PC-9 (cell line): ENCODE measurements at regions not wholly inside any gene's neighbourhood (a gene's known extent, or its start where the extent isn't known, plus 50 kb on each side); places are given as distances from the start of the nearest gene placed in this dataset.

Experiments used
- CTCF ChIP-seq: fragments of 200-600 bp; sonication (generic); conservative IDR thresholded peaks from 2 replicates; pipeline ENCODE4 v1.6.1; 2017; ENCODE audit warnings: mixed run types, antibody characterized with exemption, mild to moderate bottlenecking, moderate library complexity
- EZH2 ChIP-seq: fragments of 200-600 bp; sonication (generic); IDR thresholded peaks from 2 replicates; pipeline ENCODE4 v1.8.0; 2017; ENCODE audit warnings: antibody characterized with exemption, low read depth

- TF ChIP-seq CTCF (no peak), EZH2 (no peak)
Observed at GRCh38 chr3:22795917-22796316, 407.2 kb upstream of the UBE2E2 start.
